ENCODE measurements at regions not wholly inside any gene's neighbourhood (a gene's known extent, or its start where the extent isn't known, plus 50 kb on each side); places are given as distances from the start of the nearest gene placed in this dataset.

GRCh38 chr13:103884101-103884723 lies 818.0 kb upstream of the SLC10A2 start:
- TF ChIP-seq CTCF (IDR thresholded peaks at IDR 0.05), result no peak
- no peak for TF ChIP-seq POLR2A (IDR thresholded peaks at IDR 0.05)

All from breast epithelium (tissue), 3 donors.